H9 (cell line): ENCODE measurements at regions not wholly inside any gene's neighbourhood (a gene's known extent, or its start where the extent isn't known, plus 50 kb on each side); places are given as distances from the start of the nearest gene placed in this dataset.

Source experiments
- DNase-seq: peaks from one replicate; pipeline ENCODE4 v3.0.0-alpha.2; 2017
- H2AFZ ChIP-seq: one replicate; pipeline ENCODE4 v1.6.1; 2013; ENCODE audit warnings: mild to moderate bottlenecking, low read length, control low read depth, moderate library complexity
- H2AK5ac ChIP-seq: 2 replicates; pipeline ENCODE4 v1.6.1; 2013; ENCODE audit warnings: low read length, control low read depth, mixed read lengths; ENCODE audit not compliant: insufficient read length
- H2BK120ac ChIP-seq: one replicate; pipeline ENCODE4 v1.6.1; 2013; ENCODE audit warnings: low read depth, mild to moderate bottlenecking, low read length, control low read depth, inconsistent platforms; ENCODE audit not compliant: poor library complexity, severe bottlenecking
- H2BK12ac ChIP-seq: 2 replicates; pipeline ENCODE4 v1.6.1; 2013; ENCODE audit warnings: low read length, control low read depth, mixed read lengths, low read depth; ENCODE audit not compliant: insufficient read length
- H2BK15ac ChIP-seq: 2 replicates; pipeline ENCODE4 v1.6.1; 2013; ENCODE audit warnings: low read depth, low read length, control low read depth
- H2BK20ac ChIP-seq: one replicate; pipeline ENCODE4 v1.6.1; 2013; ENCODE audit warnings: low read depth, mild to moderate bottlenecking, low read length, control low read depth, inconsistent platforms; ENCODE audit not compliant: poor library complexity, severe bottlenecking
- H2BK5ac ChIP-seq: 2 replicates; pipeline ENCODE4 v1.6.1; 2013; ENCODE audit warnings: low read length, control low read depth, mixed read lengths; ENCODE audit not compliant: insufficient read length
- H3K14ac ChIP-seq: 2 replicates; pipeline ENCODE4 v1.6.1; 2013; ENCODE audit warnings: low read length, control low read depth; ENCODE audit not compliant: insufficient read depth
- H3K18ac ChIP-seq: 2 replicates; pipeline ENCODE4 v1.6.1; 2013; ENCODE audit warnings: low read depth, mild to moderate bottlenecking, mixed read lengths, low read length, control low read depth; ENCODE audit not compliant: insufficient read length
- H3K23ac ChIP-seq: 2 replicates; pipeline ENCODE4 v1.6.1; 2013; ENCODE audit warnings: low read length, control low read depth, mixed read lengths, low read depth; ENCODE audit not compliant: insufficient read length
- H3K23me2 ChIP-seq: 2 replicates; pipeline ENCODE4 v1.6.1; 2013; ENCODE audit warnings: low read depth, mild to moderate bottlenecking, mixed read lengths, low read length, control low read depth; ENCODE audit not compliant: insufficient read length, poor library complexity, severe bottlenecking
- H3K27ac ChIP-seq: 2 replicates; pipeline ENCODE4 v1.5.1; 2013; ENCODE audit warnings: low read length, control low read depth, mixed read lengths, low read depth; ENCODE audit not compliant: insufficient read length
- H3K27me3 ChIP-seq: 2 replicates; pipeline ENCODE4 v1.6.1; 2013; ENCODE audit warnings: low read length, control low read depth, inconsistent platforms; ENCODE audit not compliant: insufficient read depth
- H3K4ac ChIP-seq: 2 replicates; pipeline ENCODE4 v1.6.1; 2013; ENCODE audit warnings: low read depth, mild to moderate bottlenecking, control low read depth, inconsistent platforms, low read length, moderate library complexity
- H3K4me1 ChIP-seq: 2 replicates; pipeline ENCODE4 v1.6.1; 2013; ENCODE audit warnings: low read length, control low read depth, inconsistent platforms; ENCODE audit not compliant: insufficient read depth
- H3K4me2 ChIP-seq: 2 replicates; pipeline ENCODE4 v1.6.1; 2013; ENCODE audit warnings: low read length, control low read depth, mixed read lengths; ENCODE audit not compliant: insufficient read length, insufficient read depth
- H3K56ac ChIP-seq: 2 replicates; pipeline ENCODE4 v1.6.1; 2013; ENCODE audit warnings: low read depth, mild to moderate bottlenecking, mixed read lengths, low read length, control low read depth; ENCODE audit not compliant: insufficient read length
- H3K79me1 ChIP-seq: 2 replicates; pipeline ENCODE4 v1.6.1; 2013; ENCODE audit warnings: low read depth, mild to moderate bottlenecking, moderate library complexity, low read length, control low read depth, inconsistent platforms; ENCODE audit not compliant: insufficient read depth, poor library complexity, severe bottlenecking
- H3K79me2 ChIP-seq: 2 replicates; pipeline ENCODE4 v1.6.1; 2013; ENCODE audit warnings: low read length, control low read depth, inconsistent platforms; ENCODE audit not compliant: insufficient read depth
- H3K9ac ChIP-seq: 2 replicates; pipeline ENCODE4 v1.6.1; 2013; ENCODE audit warnings: low read length, control low read depth, mixed read lengths; ENCODE audit not compliant: insufficient read length; ENCODE audit errors: extremely low read depth
- H3K9me3 ChIP-seq: one replicate; pipeline ENCODE4 v1.6.1; 2013; ENCODE audit warnings: low read depth, low read length, inconsistent platforms; ENCODE audit not compliant: control insufficient read depth
- H3T11ph ChIP-seq: one replicate; pipeline ENCODE4 v1.6.1; 2013; ENCODE audit warnings: mild to moderate bottlenecking, low read length, control low read depth, inconsistent platforms
- H4K20me1 ChIP-seq: one replicate; pipeline ENCODE4 v1.6.1; 2013; ENCODE audit not compliant: control insufficient read depth, insufficient read length, insufficient read depth
- H4K5ac ChIP-seq: 2 replicates; pipeline ENCODE4 v1.6.1; 2013; ENCODE audit warnings: low read depth, mild to moderate bottlenecking, mixed read lengths, low read length, control low read depth; ENCODE audit not compliant: insufficient read length
- H4K8ac ChIP-seq: replicated peaks from 2 replicates; pipeline ENCODE4 v1.6.1; 2013; ENCODE audit warnings: low read length, control low read depth, mixed read lengths, low read depth; ENCODE audit not compliant: insufficient read length
- H4K91ac ChIP-seq: 2 replicates; pipeline ENCODE4 v1.6.1; 2013; ENCODE audit warnings: low read depth, mild to moderate bottlenecking, moderate library complexity, mixed read lengths, low read length, control low read depth; ENCODE audit not compliant: insufficient read length
- H3K27ac Mint-ChIP-seq, 3 experiments: 2 replicates in 2 of 3; 3 replicates in 1 of 3; pipeline ENCODE4 v1.8.0; 2020 to 2021; ENCODE audit warnings: mixed read lengths in 3 of 3, mild to moderate bottlenecking in 1 of 3, moderate library complexity in 1 of 3
- H3K27me3 Mint-ChIP-seq: 2 replicates; pipeline ENCODE4 v1.8.0; 2021; ENCODE audit warnings: low read depth, mild to moderate bottlenecking, moderate library complexity, mixed read lengths
- H3K36me3 Mint-ChIP-seq, 3 experiments: 2 replicates in 2 of 3; 3 replicates in 1 of 3; pipeline ENCODE4 v1.8.0; 2020 to 2021; ENCODE audit warnings: low read depth in 3 of 3, mixed read lengths in 3 of 3; ENCODE audit not compliant: insufficient read depth in 1 of 3
- H3K4me1 Mint-ChIP-seq, 2 experiments: 2 replicates each; pipeline ENCODE4 v1.8.0; 2020; ENCODE audit warnings: mixed read lengths in 2 of 2
- H3K4me3 Mint-ChIP-seq, 2 experiments: 2 replicates in 1 of 2; 3 replicates in 1 of 2; pipeline ENCODE4 v1.8.0; 2020 to 2021; ENCODE audit warnings: mild to moderate bottlenecking in 2 of 2, mixed read lengths in 2 of 2, moderate library complexity in 1 of 2
- H3K9me3 Mint-ChIP-seq, 2 experiments: 2 replicates in 1 of 2; 3 replicates in 1 of 2; pipeline ENCODE4 v1.8.0; 2020; ENCODE audit warnings: mild to moderate bottlenecking in 2 of 2, mixed read lengths in 2 of 2, moderate library complexity in 1 of 2
- CTCF ChIP-seq: fragments of 200-600 bp; sonication (generic); conservative IDR thresholded peaks from 3 replicates; pipeline ENCODE4 v1.8.0; 2021; ENCODE audit warnings: antibody characterized with exemption, mild to moderate bottlenecking
- WGBS: extraction: QIAGEN DNeasy Blood & Tissue Kit; methylation state at CpG from one replicate; pipeline ENCODE4 v1.1.7; 2013; ENCODE audit warnings: missing lambda C conversion rate, low lambda C conversion rate, mixed read lengths; ENCODE audit not compliant: insufficient read length; ENCODE audit errors: extremely low coverage; 5-methylcytosine and 5-hydroxymethylcytosine counted together

- Histone ChIP-seq H3K18ac (no peak overlapping the region), H3K56ac (no peak overlapping the region), H3K79me1 (no peaks in the 10 kb centered on the region), H2BK15ac (no peak overlapping the region), H3K4me2 (no peak overlapping the region), H2BK20ac (no peak overlapping the region), H4K8ac (no peak overlapping the region), H2BK12ac (no peak overlapping the region), H3K23me2 (no peaks in the 10 kb centered on the region), H2BK120ac (no peak overlapping the region), H2AFZ (no peak overlapping the region), H3K79me2 (no peaks in the 10 kb centered on the region), H2AK5ac (no peak overlapping the region), H4K5ac (no peak overlapping the region), H3T11ph (no peak overlapping the region), H4K91ac (no peak overlapping the region), H3K27me3 (no peaks in the 10 kb centered on the region), H2BK5ac (no peak overlapping the region), H3K23ac (no peak overlapping the region), H3K27ac (no peak overlapping the region), H3K9me3 (no peaks in the 10 kb centered on the region), H3K14ac (no peak overlapping the region), H4K20me1 (no peaks in the 10 kb centered on the region), H3K9ac (no peak overlapping the region), H3K4ac (no peak overlapping the region), H3K4me1 (no peaks in the 10 kb centered on the region)
- Mint-ChIP-seq H3K27ac (no peak overlapping the region), H3K9me3 (0 out of 5 replicates have a peak, but pooled peaks cover 0 to 2% of the 10 kb centered on the region in 2 experiments), H3K27me3 (no peaks in the 10 kb centered on the region), H3K36me3 (no peaks in the 10 kb centered on the region), H3K4me3 (no peak overlapping the region), H3K4me1 (no peaks in the 10 kb centered on the region; a peak in 1 of 4 replicates)
- WGBS = no CpG with 5 or more reads among the region's 4 CpGs
- no peak for DNase-seq
- no peak for TF ChIP-seq CTCF
These were observed 314.1 kb downstream of the WDR11 start for GRCh38 chr10:121165276-121165675.
